ENCODE measurements at regions not wholly inside any gene's neighbourhood (a gene's known extent, or its start where the extent isn't known, plus 50 kb on each side); places are given as distances from the start of the nearest gene placed in this dataset.

DNA sequence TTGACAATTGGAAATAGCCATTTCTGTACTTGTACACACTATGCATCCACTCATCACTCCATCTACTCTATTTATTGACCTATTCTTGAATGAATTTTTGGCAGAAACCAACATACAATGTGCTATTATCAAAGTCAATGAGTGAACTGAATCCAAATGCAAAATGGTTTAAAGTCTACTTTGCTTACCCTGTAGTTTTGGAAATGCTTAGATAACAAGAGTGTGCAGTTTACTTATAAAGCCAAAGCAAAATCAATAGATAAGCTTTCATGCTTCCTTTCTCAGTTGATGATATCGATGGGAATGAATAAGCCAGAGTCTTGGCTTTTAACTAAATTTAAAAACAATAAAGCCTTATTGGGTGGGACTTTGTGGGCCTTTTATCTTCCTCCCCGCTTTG is 58.9 kb upstream of the SPANXB1 start:
- intact Hi-C loops (cut with micrococcal nuclease), result no loop called here
- no peaks in the 10 kb centered on the region for H4K20me1 ChIP-seq (ENCODE audit: insufficient read depth, low read length)
- WGBS, 2 experiments (ENCODE audit: extremely low coverage in 2 of 2, insufficient read length in 1 of 2), result no CpG with 5 or more reads among the region's 2 CpGs

More for the DNA sequence above, 58.9 kb upstream of the SPANXB1 start:
- Histone ChIP-seq H4K91ac (ENCODE audit: insufficient read depth, low read depth, low read length) (no peak overlapping the region), H2BK15ac (ENCODE audit: low read depth, low read length) (no peak overlapping the region), H3K4me2 (ENCODE audit: low read depth, low read length) (no peak overlapping the region), H3K9ac (ENCODE audit: low read depth, low read length) (no peak overlapping the region), H3K9me1 (ENCODE audit: insufficient read depth, low read length) (no peaks in the 10 kb centered on the region), H3K23ac (ENCODE audit: low read depth, low read length) (no peak overlapping the region), H3K4me3 (ENCODE audit: insufficient read depth, low read depth, low read length) (no peak overlapping the region), H3K14ac (replicated peaks; ENCODE audit: low read depth, low read length) (no peak overlapping the region), H3K4ac (ENCODE audit: low read depth, low read length) (no peak overlapping the region), H4K5ac (ENCODE audit: low read depth, low read length) (no peak overlapping the region), H2AK5ac (ENCODE audit: low read depth, low read length) (no peak overlapping the region), H3K27me3 (ENCODE audit: control insufficient read depth, insufficient read depth, low read length) (no peaks in the 10 kb centered on the region), H2BK20ac (ENCODE audit: low read depth, low read length) (no peak overlapping the region), H3K79me1 (ENCODE audit: low read depth in 1 of 2, low read length in 2 of 2) (no peaks in the 10 kb centered on the region), H2AK9ac (replicated peaks; ENCODE audit: low read depth, low read length, poor library complexity) (no peak overlapping the region), H2AFZ (replicated peaks; ENCODE audit: low read length, poor library complexity) (no peak overlapping the region), H4K8ac (ENCODE audit: low read depth in 2 of 2, low read length in 2 of 2) (no peak overlapping the region), H3K36me3 (ENCODE audit: control insufficient read depth, insufficient read depth, low read length) (no peaks in the 10 kb centered on the region), H3K18ac (ENCODE audit: low read depth, low read length) (no peak overlapping the region), H3K56ac (ENCODE audit: extremely low read depth, insufficient read depth, low read length) (no peak overlapping the region), H3K9me3 (ENCODE audit: control insufficient read depth, insufficient read depth, low read length) (no peaks in the 10 kb centered on the region), H3K27ac (ENCODE audit: insufficient read depth, low read length) (no peak overlapping the region), H3K4me1 (ENCODE audit: control insufficient read depth, insufficient read depth, low read length) (no peaks in the 10 kb centered on the region), H2BK120ac (ENCODE audit: low read depth, low read length) (no peak overlapping the region), H2BK5ac (ENCODE audit: low read depth, low read length, poor library complexity, severe bottlenecking) (no peak overlapping the region)
- no TSS peak for BruUV-seq (replicated peaks)
- dilution Hi-C loops (cut with HindIII; ENCODE audit: low sequenced_read_pairs, unreplicated experiment), result no loop called here
- POLR2A ChIA-PET (ENCODE audit: unreplicated experiment), result no interaction called here
- DNase-seq (no peak), ATAC-seq (ENCODE audit: low read depth) (no peak)
- TF ChIP-seq SMC3 (IDR thresholded peaks at IDR 0.05; ENCODE audit: low read depth, low read length), result no peak
- TF ChIP-seq FOS (IDR thresholded peaks at IDR 0.05; ENCODE audit: low read depth, low read length), result no peak
- no peak for TF ChIP-seq MXI1 (IDR thresholded peaks at IDR 0.05; ENCODE audit: borderline replicate concordance, low read depth, low read length)
- TF ChIP-seq NFE2L2 (IDR thresholded peaks at IDR 0.05; ENCODE audit: low read depth, low read length), result no peak
- TF ChIP-seq, protein P1, sequence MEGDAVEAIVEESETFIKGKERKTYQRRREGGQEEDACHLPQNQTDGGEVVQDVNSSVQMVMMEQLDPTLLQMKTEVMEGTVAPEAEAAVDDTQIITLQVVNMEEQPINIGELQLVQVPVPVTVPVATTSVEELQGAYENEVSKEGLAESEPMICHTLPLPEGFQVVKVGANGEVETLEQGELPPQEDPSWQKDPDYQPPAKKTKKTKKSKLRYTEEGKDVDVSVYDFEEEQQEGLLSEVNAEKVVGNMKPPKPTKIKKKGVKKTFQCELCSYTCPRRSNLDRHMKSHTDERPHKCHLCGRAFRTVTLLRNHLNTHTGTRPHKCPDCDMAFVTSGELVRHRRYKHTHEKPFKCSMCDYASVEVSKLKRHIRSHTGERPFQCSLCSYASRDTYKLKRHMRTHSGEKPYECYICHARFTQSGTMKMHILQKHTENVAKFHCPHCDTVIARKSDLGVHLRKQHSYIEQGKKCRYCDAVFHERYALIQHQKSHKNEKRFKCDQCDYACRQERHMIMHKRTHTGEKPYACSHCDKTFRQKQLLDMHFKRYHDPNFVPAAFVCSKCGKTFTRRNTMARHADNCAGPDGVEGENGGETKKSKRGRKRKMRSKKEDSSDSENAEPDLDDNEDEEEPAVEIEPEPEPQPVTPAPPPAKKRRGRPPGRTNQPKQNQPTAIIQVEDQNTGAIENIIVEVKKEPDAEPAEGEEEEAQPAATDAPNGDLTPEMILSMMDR (conservative IDR thresholded peaks at IDR 0.05; ENCODE audit: low read depth, low read length), result no peak
- no peak for TF ChIP-seq BHLHE40 (IDR thresholded peaks at IDR 0.05; ENCODE audit: low read depth, low read length)
- TF ChIP-seq, protein P2, sequence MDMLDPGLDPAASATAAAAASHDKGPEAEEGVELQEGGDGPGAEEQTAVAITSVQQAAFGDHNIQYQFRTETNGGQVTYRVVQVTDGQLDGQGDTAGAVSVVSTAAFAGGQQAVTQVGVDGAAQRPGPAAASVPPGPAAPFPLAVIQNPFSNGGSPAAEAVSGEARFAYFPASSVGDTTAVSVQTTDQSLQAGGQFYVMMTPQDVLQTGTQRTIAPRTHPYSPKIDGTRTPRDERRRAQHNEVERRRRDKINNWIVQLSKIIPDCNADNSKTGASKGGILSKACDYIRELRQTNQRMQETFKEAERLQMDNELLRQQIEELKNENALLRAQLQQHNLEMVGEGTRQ (IDR thresholded peaks at IDR 0.05; ENCODE audit: low read depth, low read length), result no peak
- no peak for TF ChIP-seq CEBPB (IDR thresholded peaks at IDR 0.05; ENCODE audit: low read depth, low read length)
- TF ChIP-seq RAD21 (IDR thresholded peaks at IDR 0.05; ENCODE audit: low read length), result no peak
- TF ChIP-seq CHD1 (IDR thresholded peaks at IDR 0.05; ENCODE audit: low read depth, low read length), result no peak
- TF ChIP-seq, protein P3, sequence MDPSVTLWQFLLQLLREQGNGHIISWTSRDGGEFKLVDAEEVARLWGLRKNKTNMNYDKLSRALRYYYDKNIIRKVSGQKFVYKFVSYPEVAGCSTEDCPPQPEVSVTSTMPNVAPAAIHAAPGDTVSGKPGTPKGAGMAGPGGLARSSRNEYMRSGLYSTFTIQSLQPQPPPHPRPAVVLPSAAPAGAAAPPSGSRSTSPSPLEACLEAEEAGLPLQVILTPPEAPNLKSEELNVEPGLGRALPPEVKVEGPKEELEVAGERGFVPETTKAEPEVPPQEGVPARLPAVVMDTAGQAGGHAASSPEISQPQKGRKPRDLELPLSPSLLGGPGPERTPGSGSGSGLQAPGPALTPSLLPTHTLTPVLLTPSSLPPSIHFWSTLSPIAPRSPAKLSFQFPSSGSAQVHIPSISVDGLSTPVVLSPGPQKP (IDR thresholded peaks at IDR 0.05; ENCODE audit: borderline replicate concordance, low read depth, low read length), result no peak
- no peak for TF ChIP-seq MAZ (IDR thresholded peaks at IDR 0.05; ENCODE audit: borderline replicate concordance, low read depth, low read length)
- TF ChIP-seq POLR2A (IDR thresholded peaks at IDR 0.05; ENCODE audit: low read depth, low read length), result no peak
- TF ChIP-seq RCOR1 (IDR thresholded peaks at IDR 0.05; ENCODE audit: insufficient replicate concordance, low read length), result no peak
- no peak for TF ChIP-seq RFX5 (IDR thresholded peaks at IDR 0.05; ENCODE audit: low read depth, low read length)
- no peak for TF ChIP-seq MAFK (IDR thresholded peaks at IDR 0.05; ENCODE audit: low read depth, low read length)
- CTCF ChIA-PET, result no interaction called here
- in situ Hi-C loops (cut with MboI; ENCODE audit: low sequenced_read_pairs), result no loop called here

All from IMR-90 (cell line).